Pons (tissue), 1 donor: ENCODE measurements at regions not wholly inside any gene's neighbourhood (a gene's known extent, or its start where the extent isn't known, plus 50 kb on each side); places are given as distances from the start of the nearest gene placed in this dataset.
A peak's percentile ranks its signal among the peaks of the same experiment; 100 is the strongest.

Experiments
- DNase-seq: peaks from one replicate; pipeline ENCODE4 v3.0.0-alpha.2; 2016; ENCODE audit warnings: low spot score

GRCh38 chr3:31249545-31249944, 283.2 kb upstream of the STT3B start:
- no peak for DNase-seq

- no peak for DNase-seq
Measured at GRCh38 chr3:31250116-31250777, 282.5 kb upstream of the STT3B start.

- no peak for DNase-seq
Measured at GRCh38 chr3:31251083-31251482, 281.6 kb upstream of the STT3B start.

- DNase-seq, result no peak
Measured at GRCh38 chr3:31252216-31253185, 280.2 kb upstream of the STT3B start.

- DNase-seq, result no peak
Measured at GRCh38 chr3:31253782-31254181, 278.9 kb upstream of the STT3B start.

GRCh38 chr3:31254483-31254882, 278.2 kb upstream of the STT3B start:
- no peak for DNase-seq

- no peak for DNase-seq
Measured at GRCh38 chr3:31255007-31255581, 277.6 kb upstream of the STT3B start.

GRCh38 chr3:31262201-31262600, 270.5 kb upstream of the STT3B start:
- DNase-seq, result no peak

- DNase-seq, result no peak
Measured at GRCh38 chr3:31263897-31264296, 268.8 kb upstream of the STT3B start.

- DNase-seq, result no peak
Measured at GRCh38 chr3:31265646-31266428, 266.9 kb upstream of the STT3B start.

GRCh38 chr3:31268868-31269267, 263.9 kb upstream of the STT3B start:
- DNase-seq, result no peak

GRCh38 chr3:31270010-31270409, 262.7 kb upstream of the STT3B start:
- no peak for DNase-seq

- no peak for DNase-seq
Measured at GRCh38 chr3:31274326-31275024, 258.2 kb upstream of the STT3B start.

GRCh38 chr3:31275038-31275572, 257.6 kb upstream of the STT3B start:
- DNase-seq, result no peak

GRCh38 chr3:31275583-31275982, 257.1 kb upstream of the STT3B start:
- DNase-seq, result no peak

GRCh38 chr3:31277582-31277981, 255.1 kb upstream of the STT3B start:
- DNase-seq, result no peak

- no peak for DNase-seq
Measured at GRCh38 chr3:31278532-31278931, 254.2 kb upstream of the STT3B start.

- DNase-seq, result no peak
Measured at GRCh38 chr3:31284776-31285175, 247.9 kb upstream of the STT3B start.

- DNase-seq, result no peak
Measured at GRCh38 chr3:31285833-31286486, 246.8 kb upstream of the STT3B start.

GRCh38 chr3:31288224-31288623, 244.5 kb upstream of the STT3B start:
- DNase-seq, result no peak

GRCh38 chr3:31288641-31289100, 244.1 kb upstream of the STT3B start:
- peak; percentile 37 for DNase-seq
